Activated CD4-positive, CD25-positive, alpha-beta regulatory T cell treated with anti-CD3 and anti-CD28 coated beads, Interleukin-2, amount 50 U/mL, for 24 hours (primary cell): ENCODE measurements at regions not wholly inside any gene's neighbourhood (a gene's known extent, or its start where the extent isn't known, plus 50 kb on each side); places are given as distances from the start of the nearest gene placed in this dataset.
"Not testable (repeated sequence)": the region's sequence is repeated elsewhere in the genome, so short reads cannot be mapped to it uniquely, and the experiment has no call there.

Experiments used
- ATAC-seq, 2 donors: fragments of 150-1000 bp; cut with Tn5 transposase; one replicate each; pipeline ENCODE4 v1.10.0; 2021; ENCODE audit warnings: mild to moderate bottlenecking in 1 of 2, moderate library complexity in 1 of 2

DNA sequence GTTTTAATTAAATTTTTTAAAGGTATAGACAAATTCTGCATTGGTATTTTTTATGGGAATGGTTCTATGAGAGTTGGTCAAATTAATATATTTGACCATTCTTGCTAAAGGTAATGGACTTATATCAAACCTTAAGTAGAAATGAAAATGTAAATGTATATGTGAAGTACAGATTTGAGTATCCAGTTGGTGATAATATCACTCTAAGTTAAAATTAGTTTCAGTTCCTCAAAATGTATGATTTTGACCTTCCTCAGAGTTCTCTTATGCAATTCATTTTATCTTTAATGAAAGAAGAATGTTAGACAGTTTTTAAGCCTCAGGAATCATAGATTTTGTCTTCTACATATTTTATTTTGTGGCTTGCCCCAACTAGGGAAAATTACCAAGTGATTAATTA is 1291.5 kb upstream of the B3GALT2 start:
- ATAC-seq, result no peak

DNA sequence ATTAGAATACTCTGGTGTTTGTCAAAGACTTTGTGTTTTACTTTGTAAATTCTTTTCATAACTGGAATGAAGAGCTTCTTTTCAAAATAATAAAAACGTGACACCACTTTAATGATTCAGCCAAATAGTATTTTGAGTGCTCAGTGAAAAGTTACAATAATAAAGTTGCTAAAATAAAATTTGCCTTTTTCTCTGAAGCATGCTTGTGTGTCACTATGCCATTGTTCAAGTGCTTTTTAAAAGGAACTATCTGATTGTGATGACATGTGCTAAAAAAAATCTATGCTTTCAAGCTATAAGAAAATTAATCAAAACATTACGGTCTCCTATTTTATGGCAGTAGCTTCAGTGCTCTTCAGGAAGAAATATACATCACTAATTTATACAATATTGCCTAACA is 1290.5 kb upstream of the B3GALT2 start:
- no peak for ATAC-seq

DNA sequence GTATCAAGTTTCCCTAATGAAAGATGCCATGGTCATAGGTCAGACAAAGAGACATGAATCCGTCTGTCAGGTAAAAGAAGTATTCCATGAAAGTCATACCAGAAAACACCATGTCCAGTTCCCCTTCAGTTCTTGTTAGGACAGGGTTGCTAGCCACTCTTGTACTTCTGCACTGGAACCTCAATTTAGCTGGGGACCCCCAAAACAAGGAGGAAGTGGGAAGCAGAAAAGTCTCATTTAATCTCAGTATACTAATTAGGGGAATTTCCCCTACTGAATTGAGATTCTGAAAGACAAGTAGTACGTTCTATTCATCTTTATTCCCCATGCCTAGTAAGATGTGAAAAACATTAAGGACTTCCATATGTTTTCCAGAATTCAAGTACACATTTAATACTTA is 1289.9 kb upstream of the B3GALT2 start:
- no peak for ATAC-seq

GRCh38 chr1:194474701-194475100 is 1288.3 kb upstream of the B3GALT2 start:
- no peak for ATAC-seq

- no peak for ATAC-seq
These were observed 1287.4 kb upstream of the B3GALT2 start for GRCh38 chr1:194473766-194474165.

DNA sequence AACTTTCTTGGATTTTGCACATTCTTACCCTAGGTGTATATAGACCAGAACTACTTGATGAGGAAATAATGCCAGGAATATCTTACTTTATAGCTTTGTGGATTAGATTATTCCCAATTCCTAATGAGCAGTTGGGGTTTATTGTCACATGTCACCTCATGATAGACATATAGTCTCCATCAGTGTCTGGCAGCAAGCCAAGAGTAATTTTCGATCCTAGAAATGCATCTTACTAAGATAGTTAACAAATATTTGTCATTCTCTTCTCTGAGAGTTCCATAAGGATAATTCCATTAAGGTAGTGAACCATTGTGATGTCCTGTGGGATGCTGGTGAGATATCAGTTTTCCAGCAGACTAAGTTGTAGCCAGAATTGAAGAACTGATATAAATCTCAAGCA is 1282.9 kb upstream of the B3GALT2 start:
- no peak for ATAC-seq

DNA sequence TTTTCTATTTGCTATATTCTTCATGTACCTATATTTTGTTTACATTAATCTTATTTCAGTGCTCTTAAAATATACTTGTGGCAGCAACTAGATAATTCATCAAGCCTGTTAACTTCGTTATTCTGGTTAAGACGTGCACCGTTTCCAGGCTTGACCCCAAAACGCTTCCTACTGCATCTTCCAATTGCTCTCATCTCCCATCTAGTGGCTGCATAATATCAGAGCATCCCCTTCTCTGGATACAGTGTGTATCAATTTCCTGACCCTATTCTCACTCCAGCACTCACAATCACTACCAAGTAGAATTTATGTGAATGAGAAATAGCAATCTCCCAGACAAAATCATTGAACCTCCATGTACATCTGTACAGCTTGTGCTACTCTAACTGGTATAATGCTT is 1280.3 kb upstream of the B3GALT2 start:
- ATAC-seq, result no peak

DNA sequence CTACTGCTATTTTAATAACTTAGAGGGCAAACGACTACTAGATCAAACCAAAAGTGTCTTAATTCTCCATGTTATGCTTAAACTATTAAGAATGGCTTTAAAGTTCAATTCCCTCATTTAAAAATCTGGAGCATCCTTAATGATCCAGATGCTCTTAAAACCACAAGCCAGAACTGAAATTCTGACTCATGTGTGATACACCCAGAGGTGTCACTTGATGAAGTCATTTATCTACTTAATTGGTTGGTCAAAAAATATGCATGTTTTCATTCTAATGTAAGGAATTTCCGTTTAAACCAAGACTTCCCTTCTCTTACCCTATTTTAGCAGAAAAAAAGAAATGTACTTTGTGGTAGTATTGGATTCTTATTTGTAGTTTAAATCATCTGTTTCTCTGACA is 1261.2 kb upstream of the B3GALT2 start:
- no peak for ATAC-seq

- no peak for ATAC-seq
These were observed 1258.8 kb upstream of the B3GALT2 start for GRCh38 chr1:194445244-194445643.

DNA sequence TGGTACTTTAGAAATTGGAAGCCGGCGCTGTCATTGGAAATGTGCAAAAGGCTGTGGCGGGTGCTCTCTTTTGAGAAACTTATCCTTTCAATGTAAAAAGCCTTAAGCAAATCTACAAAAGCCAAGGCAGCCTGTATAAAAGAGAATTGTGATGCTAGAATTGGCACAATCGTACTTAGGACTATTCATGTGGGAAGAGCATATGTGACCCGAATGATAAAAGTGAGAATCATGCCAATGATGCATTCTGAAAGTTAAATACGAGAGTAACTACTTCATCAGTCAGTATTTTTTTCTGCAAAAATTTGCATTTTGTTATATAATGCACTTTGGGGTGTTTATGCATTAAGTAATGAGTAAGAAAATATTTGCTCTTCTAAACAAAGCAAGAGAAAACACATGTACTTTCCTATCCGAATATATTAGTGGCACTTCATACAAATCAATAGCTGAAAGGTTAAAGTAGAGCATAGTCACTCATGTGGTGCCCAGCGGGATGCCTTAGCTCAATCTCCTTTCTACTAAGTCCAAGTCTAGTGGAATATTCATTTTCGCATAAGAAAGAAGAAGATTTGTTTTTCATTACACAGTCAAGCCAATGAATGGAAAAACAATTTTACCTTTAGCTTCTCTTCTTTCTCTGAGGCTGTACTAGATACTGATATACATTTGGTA is 1256.6 kb upstream of the B3GALT2 start:
- ATAC-seq, result no peak

DNA sequence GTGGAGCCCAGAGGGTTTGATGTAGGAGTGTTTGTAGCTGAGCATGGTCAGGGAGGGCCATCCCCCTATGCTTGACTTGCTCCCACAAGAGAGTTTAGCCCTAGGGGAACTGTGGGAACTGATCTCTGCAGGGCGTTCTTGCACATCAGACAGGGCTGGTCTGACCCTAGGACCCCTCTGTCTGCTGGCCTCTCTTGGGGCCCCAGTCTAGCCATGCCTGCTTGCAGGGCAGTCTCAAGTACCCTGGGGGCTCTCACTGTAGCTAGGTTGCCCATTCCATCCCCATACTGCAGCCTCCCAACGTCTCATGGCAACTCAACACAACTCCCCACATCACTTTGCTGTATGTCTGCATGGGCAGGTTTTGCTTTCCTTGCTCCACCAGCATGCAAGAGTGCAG is 1250.7 kb upstream of the B3GALT2 start:
- ATAC-seq, result no peak

DNA sequence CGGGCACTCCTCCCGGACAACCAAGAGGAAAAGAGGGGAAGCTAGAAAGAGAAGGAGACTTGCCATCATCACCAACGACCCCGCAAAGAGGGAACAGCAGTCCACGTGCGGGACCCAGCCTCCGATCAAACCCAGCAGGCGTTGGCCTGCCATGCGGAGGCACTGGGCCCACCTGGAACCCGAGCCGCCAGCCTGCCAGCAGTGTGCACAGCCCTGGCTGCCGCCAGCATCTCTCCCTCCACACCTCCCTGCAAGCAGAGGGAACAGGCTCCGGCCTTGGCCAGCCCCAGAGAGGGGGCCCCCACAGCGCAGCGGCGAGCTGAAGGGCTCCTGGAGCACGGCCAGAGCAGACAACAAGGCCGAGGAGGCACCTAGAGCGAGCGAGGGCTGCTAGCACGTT is 1244.7 kb upstream of the B3GALT2 start:
- ATAC-seq, result no peak

GRCh38 chr1:194420706-194421105 is 1234.3 kb upstream of the B3GALT2 start:
- no peak for ATAC-seq

GRCh38 chr1:194419721-194420120 is 1233.3 kb upstream of the B3GALT2 start:
- no peak for ATAC-seq

DNA sequence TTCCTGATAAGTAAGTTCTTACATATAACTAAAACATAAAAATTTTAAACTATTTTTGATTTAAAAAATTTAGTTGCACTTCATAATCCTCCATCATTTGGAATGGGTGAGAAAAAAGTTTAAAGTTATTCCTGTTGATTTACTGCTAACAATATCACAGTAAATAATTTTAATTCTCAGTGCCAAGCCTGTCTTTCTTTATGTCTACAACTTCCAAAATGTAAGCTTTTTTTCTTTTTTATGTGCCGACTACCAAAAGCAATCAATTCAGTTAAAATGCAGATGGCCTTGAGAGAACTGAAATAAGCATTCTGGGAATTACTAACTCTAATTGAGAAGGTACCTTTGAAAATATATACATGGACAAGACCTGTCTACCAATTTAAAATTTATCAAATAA is 1224.3 kb upstream of the B3GALT2 start:
- no peak for ATAC-seq

- not testable (repeated sequence) for ATAC-seq
These were observed 1220.8 kb upstream of the B3GALT2 start for GRCh38 chr1:194407238-194407637.

DNA sequence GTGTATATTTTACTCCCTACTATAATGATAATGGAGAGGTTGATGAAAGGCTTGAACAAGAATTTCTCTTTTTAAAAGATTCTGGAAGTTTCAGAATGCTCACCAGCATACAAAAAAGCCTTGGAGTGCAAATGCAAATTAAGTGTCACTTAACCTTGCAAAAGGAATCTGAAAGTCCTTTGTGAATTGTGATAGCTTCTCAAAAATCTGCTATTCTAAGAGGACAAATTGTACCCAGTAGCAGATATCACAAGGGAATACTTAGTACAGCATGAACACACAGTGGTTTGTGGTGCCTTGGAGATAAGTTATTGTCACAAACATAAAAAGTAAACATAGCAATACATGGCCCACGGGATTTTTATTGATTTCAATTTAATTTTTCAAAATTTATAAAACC is 1208.3 kb upstream of the B3GALT2 start:
- no peak for ATAC-seq

DNA sequence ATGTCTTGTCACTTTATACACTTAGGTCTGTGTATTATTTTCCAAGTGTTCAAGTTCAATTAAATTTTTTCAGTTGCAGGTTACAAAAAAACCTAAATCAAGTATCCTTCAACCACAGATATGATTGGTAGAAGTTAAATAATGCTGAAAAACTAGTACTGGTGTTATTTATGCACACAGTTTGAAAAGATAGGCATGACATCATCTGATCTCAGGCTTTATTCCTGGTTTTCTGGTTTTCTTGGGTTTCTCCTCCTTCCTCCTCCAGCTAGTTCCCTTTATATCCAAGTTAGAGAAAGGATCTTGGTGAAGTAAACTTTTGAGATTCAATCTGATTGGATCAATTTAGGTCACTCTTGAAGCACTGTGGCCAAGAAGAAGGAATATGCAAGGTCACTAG is 1201.1 kb upstream of the B3GALT2 start:
- ATAC-seq, result no peak

DNA sequence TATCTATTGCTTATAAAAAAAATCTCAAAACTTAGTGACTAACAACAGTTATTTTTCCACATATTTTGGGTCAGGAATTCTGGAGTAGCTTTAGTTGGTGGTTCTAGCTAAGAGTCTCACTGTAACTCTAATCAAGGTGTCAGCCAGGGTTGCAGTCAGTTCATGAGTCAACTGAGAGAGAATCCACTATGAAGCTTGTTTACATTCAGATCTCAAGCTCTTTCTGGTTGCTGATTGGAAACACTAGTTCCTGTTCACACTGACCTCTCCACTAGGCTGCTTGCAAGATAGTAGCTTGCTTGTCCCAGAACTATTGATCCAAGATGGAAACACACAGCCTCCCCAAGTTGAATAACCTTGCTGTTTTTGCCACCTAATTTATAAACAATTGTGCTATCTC is 1192.1 kb upstream of the B3GALT2 start:
- no peak for ATAC-seq

DNA sequence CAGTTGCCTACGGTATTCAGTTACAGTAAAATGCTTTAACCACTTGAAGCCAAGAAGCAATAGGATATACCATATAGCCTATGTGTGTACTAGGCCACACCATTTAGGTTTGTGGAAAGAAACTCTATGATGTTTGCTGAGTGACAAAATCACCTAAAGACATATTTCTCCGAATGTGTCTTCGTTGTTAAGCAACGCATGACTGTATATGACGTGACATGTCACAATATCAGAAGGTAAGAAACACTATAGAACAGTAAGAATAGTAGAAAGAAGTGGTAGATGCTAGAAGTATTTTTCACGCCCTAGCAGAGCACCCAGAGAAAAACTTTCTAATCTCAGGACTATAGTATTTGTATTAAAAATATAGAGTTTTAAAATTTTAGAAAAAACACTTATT is 1188.2 kb upstream of the B3GALT2 start:
- ATAC-seq, result no peak

- ATAC-seq, result no peak
These were observed 1185.9 kb upstream of the B3GALT2 start for GRCh38 chr1:194372266-194372665.

DNA sequence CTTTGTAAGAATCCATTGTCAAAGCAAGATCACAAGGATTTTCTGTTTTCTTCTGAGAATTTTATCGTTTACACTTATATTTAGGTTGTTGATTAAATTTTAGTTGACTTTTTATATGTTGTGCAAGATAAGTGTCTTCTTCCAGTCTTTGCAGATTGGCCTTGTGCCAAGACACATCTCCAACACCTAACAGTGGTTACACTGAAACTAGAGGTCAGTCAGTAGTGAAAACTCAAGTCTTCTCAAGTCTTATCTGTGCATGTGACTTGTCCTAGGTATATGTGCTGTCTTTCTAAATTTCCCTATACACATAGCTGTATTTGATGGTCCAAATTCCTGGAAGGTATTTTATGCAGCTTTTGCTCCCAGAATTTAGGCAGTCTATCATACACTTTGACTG is 1183.2 kb upstream of the B3GALT2 start:
- no peak for ATAC-seq

DNA sequence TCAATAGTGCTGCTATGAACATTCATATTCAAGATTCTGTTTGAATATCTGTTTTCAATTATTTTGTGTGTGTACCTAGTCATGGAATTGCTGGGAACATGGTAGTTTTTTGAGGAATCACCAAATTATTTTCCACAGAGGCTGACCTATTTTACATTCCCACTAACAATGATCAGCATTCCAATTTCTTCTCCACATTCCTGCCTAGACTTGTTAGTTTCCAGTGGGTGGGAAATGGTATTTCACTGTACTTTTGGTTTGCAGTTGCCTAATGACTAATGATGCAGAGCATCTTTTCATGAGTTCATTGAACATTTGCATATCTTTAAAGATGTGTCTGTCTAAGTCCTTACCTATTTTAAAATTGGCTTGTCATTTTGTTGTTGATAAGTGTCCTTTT is 1182.6 kb upstream of the B3GALT2 start:
- ATAC-seq, result no peak

GRCh38 chr1:194367121-194367520 is 1180.7 kb upstream of the B3GALT2 start:
- ATAC-seq, result no peak

DNA sequence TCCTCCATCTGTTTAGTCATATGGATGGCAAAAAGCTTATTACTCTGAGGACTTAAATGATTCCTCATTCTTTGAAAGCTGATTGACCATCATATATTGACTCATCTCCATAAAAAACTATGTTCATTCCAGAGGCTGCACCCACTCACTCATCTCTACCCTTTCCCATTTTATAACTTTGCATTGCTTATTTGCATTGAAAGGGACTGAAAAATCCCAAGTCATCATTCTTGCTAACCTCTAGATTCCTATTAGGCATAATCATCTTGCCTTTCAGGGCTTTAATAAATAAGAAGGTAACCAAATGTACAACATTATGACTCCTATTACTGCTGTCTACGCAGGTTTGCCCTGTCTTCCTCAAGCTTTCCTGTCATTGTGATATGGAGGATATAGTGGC is 1180.3 kb upstream of the B3GALT2 start:
- no peak for ATAC-seq

- ATAC-seq, result no peak
These were observed 1175.9 kb upstream of the B3GALT2 start for GRCh38 chr1:194362327-194362726.
